Glutamatergic neuron (in vitro differentiated cells): ENCODE measurements at regions not wholly inside any gene's neighbourhood (a gene's known extent, or its start where the extent isn't known, plus 50 kb on each side); places are given as distances from the start of the nearest gene placed in this dataset.

Experiments
- DNase-seq: peaks from one replicate; pipeline ENCODE4 v3.0.0; 2022
- H3K27ac Mint-ChIP-seq: one replicate; pipeline ENCODE4 v1.8.0; 2020; ENCODE audit warnings: mild to moderate bottlenecking, mixed read lengths, inconsistent platforms; ENCODE audit not compliant: unreplicated experiment
- H3K27me3 Mint-ChIP-seq: one replicate; pipeline ENCODE4 v1.8.0; 2020; ENCODE audit warnings: mild to moderate bottlenecking, moderate library complexity, mixed read lengths, inconsistent platforms; ENCODE audit not compliant: unreplicated experiment
- H3K36me3 Mint-ChIP-seq: one replicate; pipeline ENCODE4 v1.8.0; 2020; ENCODE audit warnings: mild to moderate bottlenecking, mixed read lengths, inconsistent platforms; ENCODE audit not compliant: unreplicated experiment
- H3K4me1 Mint-ChIP-seq: one replicate; pipeline ENCODE4 v1.8.0; 2020; ENCODE audit warnings: mild to moderate bottlenecking, low read depth, mixed read lengths, inconsistent platforms; ENCODE audit not compliant: unreplicated experiment
- H3K4me3 Mint-ChIP-seq: one replicate; pipeline ENCODE4 v1.8.0; 2020; ENCODE audit warnings: mild to moderate bottlenecking, mixed read lengths, inconsistent platforms; ENCODE audit not compliant: unreplicated experiment
- H3K9me3 Mint-ChIP-seq: one replicate; pipeline ENCODE4 v1.8.0; 2020; ENCODE audit warnings: mild to moderate bottlenecking, moderate library complexity, mixed read lengths, inconsistent platforms; ENCODE audit not compliant: unreplicated experiment
- TF ChIP-seq, protein P1 (sequence below): fragments of 200-600 bp; sonication (generic); IDR thresholded peaks from one replicate; pipeline ENCODE4 v1.5.0; 2021; ENCODE audit not compliant: partially characterized antibody, unreplicated experiment

- no peak overlapping the region for H3K27ac Mint-ChIP-seq
- TF ChIP-seq, protein P1, sequence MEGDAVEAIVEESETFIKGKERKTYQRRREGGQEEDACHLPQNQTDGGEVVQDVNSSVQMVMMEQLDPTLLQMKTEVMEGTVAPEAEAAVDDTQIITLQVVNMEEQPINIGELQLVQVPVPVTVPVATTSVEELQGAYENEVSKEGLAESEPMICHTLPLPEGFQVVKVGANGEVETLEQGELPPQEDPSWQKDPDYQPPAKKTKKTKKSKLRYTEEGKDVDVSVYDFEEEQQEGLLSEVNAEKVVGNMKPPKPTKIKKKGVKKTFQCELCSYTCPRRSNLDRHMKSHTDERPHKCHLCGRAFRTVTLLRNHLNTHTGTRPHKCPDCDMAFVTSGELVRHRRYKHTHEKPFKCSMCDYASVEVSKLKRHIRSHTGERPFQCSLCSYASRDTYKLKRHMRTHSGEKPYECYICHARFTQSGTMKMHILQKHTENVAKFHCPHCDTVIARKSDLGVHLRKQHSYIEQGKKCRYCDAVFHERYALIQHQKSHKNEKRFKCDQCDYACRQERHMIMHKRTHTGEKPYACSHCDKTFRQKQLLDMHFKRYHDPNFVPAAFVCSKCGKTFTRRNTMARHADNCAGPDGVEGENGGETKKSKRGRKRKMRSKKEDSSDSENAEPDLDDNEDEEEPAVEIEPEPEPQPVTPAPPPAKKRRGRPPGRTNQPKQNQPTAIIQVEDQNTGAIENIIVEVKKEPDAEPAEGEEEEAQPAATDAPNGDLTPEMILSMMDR: no peak
- DNase-seq: no peak
- H3K4me3 Mint-ChIP-seq: no peak overlapping the region
- H3K36me3 Mint-ChIP-seq: no peaks in the 10 kb centered on the region
- no peaks in the 10 kb centered on the region for H3K9me3 Mint-ChIP-seq
- no peaks in the 10 kb centered on the region for H3K27me3 Mint-ChIP-seq
- H3K4me1 Mint-ChIP-seq: peaks cover 6% of the 10 kb centered on the region
These were observed 1024.0 kb upstream of the PCDH9 start for GRCh38 chr13:68254151-68254550.

DNA sequence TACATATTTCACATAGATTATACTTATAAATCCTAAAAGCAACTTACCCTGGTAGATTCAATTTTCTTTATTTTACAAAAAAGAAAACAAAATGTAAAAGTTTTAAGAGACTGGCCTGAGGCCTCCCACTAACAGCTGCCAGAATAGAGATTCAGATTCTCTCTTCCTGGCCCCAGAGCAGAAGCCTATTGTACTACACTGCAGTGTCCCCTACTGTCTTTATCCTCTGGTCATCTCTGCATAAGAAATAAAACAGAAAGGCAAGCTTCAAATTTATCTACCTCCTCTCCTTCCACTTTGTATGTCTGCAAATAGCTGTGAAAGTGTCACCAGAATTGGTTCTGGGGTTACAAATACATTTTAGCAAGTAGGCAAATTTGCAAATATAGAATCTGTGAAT lies 1004.1 kb upstream of the PCDH9 start:
- H3K36me3 Mint-ChIP-seq: no peaks in the 10 kb centered on the region
- H3K4me1 Mint-ChIP-seq: no peaks in the 10 kb centered on the region
- H3K9me3 Mint-ChIP-seq: no peaks in the 10 kb centered on the region
- H3K27me3 Mint-ChIP-seq: no peaks in the 10 kb centered on the region
- DNase-seq: no peak
- H3K27ac Mint-ChIP-seq: no peak overlapping the region
- TF ChIP-seq, protein P1: no peak
- H3K4me3 Mint-ChIP-seq: no peak overlapping the region

- no peak overlapping the region for H3K4me3 Mint-ChIP-seq
- no peaks in the 10 kb centered on the region for H3K36me3 Mint-ChIP-seq
- H3K4me1 Mint-ChIP-seq: no peaks in the 10 kb centered on the region
- H3K9me3 Mint-ChIP-seq: no peaks in the 10 kb centered on the region
- TF ChIP-seq, protein P1: no peak
- no peak overlapping the region for H3K27ac Mint-ChIP-seq
- H3K27me3 Mint-ChIP-seq: no peaks in the 10 kb centered on the region
- no peak for DNase-seq
These were observed 1002.4 kb upstream of the PCDH9 start for GRCh38 chr13:68232351-68233130.

- H3K27ac Mint-ChIP-seq: no peak overlapping the region
These were observed 984.7 kb upstream of the PCDH9 start for GRCh38 chr13:68214691-68215415.

More at GRCh38 chr13:68214691-68215415, 984.7 kb upstream of the PCDH9 start:
- H3K9me3 Mint-ChIP-seq: no peaks in the 10 kb centered on the region
- no peaks in the 10 kb centered on the region for H3K36me3 Mint-ChIP-seq
- H3K4me3 Mint-ChIP-seq: no peak overlapping the region
- TF ChIP-seq, protein P1: no peak
- H3K4me1 Mint-ChIP-seq: no peaks in the 10 kb centered on the region
- no peaks in the 10 kb centered on the region for H3K27me3 Mint-ChIP-seq
- no peak for DNase-seq
